K562 (cell line): ENCODE measurements at regions not wholly inside any gene's neighbourhood (a gene's known extent, or its start where the extent isn't known, plus 50 kb on each side); places are given as distances from the start of the nearest gene placed in this dataset.

Source experiments
- ATAC-seq: fragments of 200-7000 bp; cut with Tn5 transposase; 3 replicates; pipeline ENCODE4 v1.9.1; 2020; ENCODE audit warnings: moderate library complexity
- BruUV-seq: library from RNA; stranded (reverse); fragments of 400-500 nt; replicated peaks from 2 replicates; lab custom pipeline; 2021; lab: Mats Ljungman, UMichigan
- CTCF ChIA-PET: fragments of 300-600 bp; formaldehyde crosslinking; extraction: SDS; loops from one replicate; lab custom pipeline; 2021; ENCODE audit warnings: low intra/inter-chr PET ratio; lab: Yijun Ruan, JAX
- POLR2A ChIA-PET: fragments of 300-600, 350-650 bp; sonication (Branson Sonifier 250); formaldehyde crosslinking; extraction: SDS; loops from one replicate; lab custom pipeline; 2021; ENCODE audit warnings: antibody characterized with exemption, inconsistent platforms; lab: Yijun Ruan, JAX
- DNase-seq, 4 experiments: peaks; one replicate each; pipeline versions ENCODE4 v3.0.0 to v3.0.0-alpha.2; 2011 to 2018; ENCODE audit warnings: low spot score in 3 of 4, mixed read lengths in 3 of 4; ENCODE audit errors: extremely low read depth in 1 of 4
- FAIRE-seq: peaks from 2 replicates; lab custom pipeline; 2011; peaks lifted over from hg19 to GRCh38; lab: Jason Lieb, UNC
- H2AFZ ChIP-seq: 2 replicates; pipeline ENCODE4 v1.6.0; 2011; ENCODE audit warnings: low read depth, low read length, control low read depth, inconsistent platforms
- H3K27ac ChIP-seq: fragments of 200-600 bp; 3 replicates; pipeline ENCODE4 v1.8.0; 2011; ENCODE audit warnings: low read depth, mild to moderate bottlenecking, control low read depth, inconsistent platforms, low read length, moderate library complexity, mixed read lengths; ENCODE audit errors: extremely low read depth
- H3K27me3 ChIP-seq, 2 experiments: fragments of 300-600 bp in 1 of 2; 2 replicates in 1 of 2; 3 replicates in 1 of 2; pipeline versions ENCODE4 v1.6.0 to v1.8.0; 2011; ENCODE audit warnings: inconsistent platforms in 2 of 2, low read length in 2 of 2, mild to moderate bottlenecking in 1 of 2, mixed read lengths in 1 of 2, moderate library complexity in 1 of 2; ENCODE audit not compliant: control insufficient read depth in 2 of 2, insufficient read depth in 2 of 2
- H3K36me3 ChIP-seq: fragments of 300-600 bp; 3 replicates; pipeline ENCODE4 v1.8.0; 2011; ENCODE audit warnings: mild to moderate bottlenecking, low read length, inconsistent platforms; ENCODE audit not compliant: control insufficient read depth, insufficient read depth
- H3K4me1 ChIP-seq, 2 experiments: fragments of 200-600 bp in 1 of 2; replicated peaks in 1 of 2; 2 replicates in 1 of 2; 3 replicates in 1 of 2; pipeline versions ENCODE4 v1.5.1 to v1.8.0; 2011; ENCODE audit warnings: inconsistent platforms in 2 of 2, low read length in 2 of 2, mild to moderate bottlenecking in 1 of 2, mixed read lengths in 1 of 2, moderate library complexity in 1 of 2; ENCODE audit not compliant: control insufficient read depth in 2 of 2, insufficient read depth in 2 of 2
- H3K4me2 ChIP-seq: 2 replicates; pipeline ENCODE4 v1.6.1; 2011; ENCODE audit warnings: low read length, control low read depth, inconsistent platforms, mixed read lengths; ENCODE audit not compliant: insufficient read depth
- H3K4me3 ChIP-seq: fragments of 200-600 bp; sonication (generic), shearing (Covaris generic); 2 replicates; pipeline ENCODE4 v1.5.1; 2016; ENCODE audit warnings: control low read depth, inconsistent platforms
- H3K79me2 ChIP-seq: fragments of 200-600 bp; 3 replicates; pipeline ENCODE4 v1.8.0; 2011; ENCODE audit warnings: low read length, inconsistent platforms; ENCODE audit not compliant: control insufficient read depth, insufficient read depth
- H3K9ac ChIP-seq, 2 experiments: 2 replicates each; pipeline versions ENCODE4 v1.6.0 to v1.6.1; 2011; ENCODE audit warnings: low read depth in 2 of 2, low read length in 2 of 2, control low read depth in 1 of 2, inconsistent platforms in 1 of 2, mild to moderate bottlenecking in 1 of 2, mixed read lengths in 1 of 2; ENCODE audit not compliant: insufficient read depth in 1 of 2
- H3K9me1 ChIP-seq: one replicate; pipeline ENCODE4 v1.6.0; 2011; ENCODE audit warnings: inconsistent platforms, mild to moderate bottlenecking, low read length, moderate library complexity; ENCODE audit not compliant: control insufficient read depth, insufficient read depth
- H3K9me3 ChIP-seq: replicated peaks from 2 replicates; pipeline ENCODE4 v1.5.1; 2011; ENCODE audit warnings: low read depth, low read length, inconsistent platforms; ENCODE audit not compliant: control insufficient read depth, insufficient read depth
- H4K20me1 ChIP-seq: replicated peaks from 2 replicates; pipeline ENCODE4 v1.6.1; 2011; ENCODE audit warnings: low read length, inconsistent platforms, mixed read lengths; ENCODE audit not compliant: control insufficient read depth, insufficient read depth
- CBFB ChIP-seq: sonication (generic); formaldehyde crosslinking; IDR thresholded peaks from 2 replicates; pipeline ENCODE4 v1.4.0; 2020; ENCODE audit warnings: mild to moderate bottlenecking, missing genetic modification reagents
- CCNT2 ChIP-seq: IDR thresholded peaks from 2 replicates; pipeline ENCODE4 v1.6.1; 2011; ENCODE audit warnings: borderline replicate concordance, low read depth, mild to moderate bottlenecking, moderate library complexity, mixed read lengths, low read length; ENCODE audit not compliant: insufficient read length; ENCODE audit errors: extremely low read depth
- ELK3 ChIP-seq: fragments of 450-650 bp; formaldehyde crosslinking; IDR thresholded peaks from 2 replicates; pipeline ENCODE4 v1.4.0; 2020; ENCODE audit warnings: mild to moderate bottlenecking
- FIP1L1 ChIP-seq: fragments of 200-400 bp; formaldehyde crosslinking; IDR thresholded peaks from 2 replicates; pipeline ENCODE4 v1.6.1; 2018; ENCODE audit warnings: mild to moderate bottlenecking, low read depth, low read length; ENCODE audit not compliant: poor library complexity, severe bottlenecking
- FOXM1 ChIP-seq, 2 experiments: fragments of 450-650 bp in 1 of 2; sonication (generic) in 1 of 2; formaldehyde crosslinking in 1 of 2; IDR thresholded peaks; 2 replicates each; pipeline versions ENCODE4 v1.6.1 to v1.9.0; 2017 to 2022; ENCODE audit warnings: low read depth in 2 of 2, mild to moderate bottlenecking in 2 of 2, missing genetic modification reagents in 1 of 2, moderate library complexity in 1 of 2
- FUS ChIP-seq: fragments of 200-400 bp; formaldehyde crosslinking; optimal IDR thresholded peaks from 2 replicates; pipeline ENCODE3; 2017; ENCODE audit warnings: low read depth, low read length
- GATAD2B ChIP-seq: fragments of 450-650 bp; IDR thresholded peaks from 2 replicates; pipeline ENCODE4 v1.6.1; 2017; ENCODE audit warnings: mild to moderate bottlenecking, borderline replicate concordance
- HDAC2 ChIP-seq: fragments of 450-650 bp; IDR thresholded peaks from 2 replicates; pipeline ENCODE4 v1.6.1; 2016; ENCODE audit warnings: mild to moderate bottlenecking
- NONO ChIP-seq, 2 experiments: fragments of 200-400 bp in 1 of 2; fragments of 450-650 bp in 1 of 2; formaldehyde crosslinking in 1 of 2; IDR thresholded peaks; 2 replicates each; pipeline ENCODE4 v1.6.1; 2017; ENCODE audit warnings: low read depth in 2 of 2, mild to moderate bottlenecking in 2 of 2, moderate library complexity in 2 of 2, low read length in 1 of 2
- NR1H2 ChIP-seq: sonication (generic); formaldehyde crosslinking; IDR thresholded peaks from 2 replicates; pipeline ENCODE4 v1.4.0; 2020; ENCODE audit warnings: mild to moderate bottlenecking, missing genetic modification reagents
- PHF8 ChIP-seq: fragments of 200-600 bp; sonication (generic); IDR thresholded peaks from 2 replicates; pipeline ENCODE4 v1.6.1; 2012; ENCODE audit warnings: mixed run types, mild to moderate bottlenecking, inconsistent platforms, low read length, moderate library complexity, borderline replicate concordance
- RNF219 ChIP-seq: fragments of 250-450 bp; sonication (Bioruptor Pico); IDR thresholded peaks from 2 replicates; pipeline ENCODE4 v1.5.0; 2022; ENCODE audit warnings: mild to moderate bottlenecking
- SFPQ ChIP-seq: fragments of 200-400 bp; formaldehyde crosslinking; IDR thresholded peaks from 2 replicates; pipeline ENCODE4 v1.6.1; 2017; ENCODE audit warnings: mild to moderate bottlenecking, low read depth, low read length, moderate library complexity
- YBX1 ChIP-seq: fragments of 450-650 bp; IDR thresholded peaks from 2 replicates; pipeline ENCODE4 v1.7.1; 2016; ENCODE audit warnings: mild to moderate bottlenecking
- WGBS: fragments of 100-300 bp; shearing (Covaris generic); methylation state at CpG from one replicate; pipeline ENCODE4 v1.1.6; 2016; ENCODE audit warnings: low coverage, mixed read lengths; ENCODE audit not compliant: insufficient coverage; ENCODE audit errors: missing lambda C conversion rate; 5-methylcytosine and 5-hydroxymethylcytosine counted together
- in situ Hi-C: fragments of 300-500 bp; cut with MboI; formaldehyde crosslinking; loops from 4 replicates; pipeline ENCODE4 v1.15.0; 2018; ENCODE audit warnings: inconsistent platforms, mixed read lengths
- intact Hi-C: fragments of 100-400 bp; cut with micrococcal nuclease; formaldehyde crosslinking; loops from 2 replicates; pipeline ENCODE4 v1.14.2; 2022

GRCh38 chr9:690517-691111, 150.9 kb upstream of the DMRT1 start:
- H3K4me2 ChIP-seq, result no peak overlapping the region
- CTCF ChIA-PET, result no interaction called here
- TF ChIP-seq RNF219 (no peak), NONO (IDR thresholded peaks at IDR 0.05; ENCODE audit: low read depth in 2 of 2, low read length in 1 of 2) (no peak), CCNT2 (no peak), CBFB (CRISPR knock-in tag) (no peak), SFPQ (no peak), GATAD2B (no peak), ELK3 (CRISPR knock-in tag) (no peak), FIP1L1 (no peak), YBX1 (no peak), FOXM1 (IDR thresholded peaks at IDR 0.05; ENCODE audit: low read depth) (no peak), FOXM1 (CRISPR knock-in tag; IDR thresholded peaks at IDR 0.05; ENCODE audit: low read depth) (no peak), FUS (no peak), NR1H2 (CRISPR knock-in tag) (no peak), PHF8 (no peak), HDAC2 (no peak)

More at GRCh38 chr9:690517-691111, 150.9 kb upstream of the DMRT1 start:
- FAIRE-seq (no peak), DNase-seq (no peak), ATAC-seq (no peak)
- Histone ChIP-seq H3K9me1 (no peaks in the 10 kb centered on the region), H3K9me3 (no peaks in the 10 kb centered on the region), H2AFZ (no peak overlapping the region), H3K36me3 (no peaks in the 10 kb centered on the region), H3K4me3 (no peak overlapping the region), H3K4me1 (no peaks in the 10 kb centered on the region), H3K27me3 (peaks cover 0 to 14% of the 10 kb centered on the region in 2 experiments; a peak in 2 of 5 replicates), H4K20me1 (no peaks in the 10 kb centered on the region), H3K79me2 (no peaks in the 10 kb centered on the region), H3K27ac (no peak overlapping the region), H3K9ac (no peak overlapping the region)
- intact Hi-C loops, result no loop called here
- 0% methylated on average over 3 of the region's 3 CpGs for WGBS
- POLR2A ChIA-PET, result no interaction called here
- in situ Hi-C loops, result no loop called here
- BruUV-seq, result no TSS peak
